Activated naive CD4-positive, alpha-beta T cell treated with anti-CD3 and anti-CD28 coated beads, Interleukin-2, amount 10 ng/mL, durations not matched to agents 7 days and 5 days (primary cell): ENCODE measurements at regions not wholly inside any gene's neighbourhood (a gene's known extent, or its start where the extent isn't known, plus 50 kb on each side); places are given as distances from the start of the nearest gene placed in this dataset.

Source experiments
- CTCF ChIA-PET: fragments of 350-600 bp; sonication (Branson Sonifier 250); formaldehyde crosslinking; loops from one replicate; lab custom pipeline; 2021; ENCODE audit warnings: antibody characterized with exemption; lab: Charles Lee
- DNase-seq: peaks from one replicate; pipeline ENCODE4 v3.0.0-alpha.2; 2020
- H3K27ac Mint-ChIP-seq: one replicate; pipeline ENCODE4 v1.8.0; 2021; ENCODE audit warnings: mild to moderate bottlenecking, moderate library complexity, mixed read lengths
- H3K27me3 Mint-ChIP-seq: one replicate; pipeline ENCODE4 v1.8.0; 2021; ENCODE audit warnings: mild to moderate bottlenecking, mixed read lengths
- H3K36me3 Mint-ChIP-seq: one replicate; pipeline ENCODE4 v1.8.0; 2021; ENCODE audit warnings: mixed read lengths
- H3K4me1 Mint-ChIP-seq: one replicate; pipeline ENCODE4 v1.8.0; 2021; ENCODE audit warnings: mixed read lengths
- H3K4me3 Mint-ChIP-seq: one replicate; pipeline ENCODE4 v1.8.0; 2021; ENCODE audit warnings: mild to moderate bottlenecking, moderate library complexity, mixed read lengths
- H3K9me3 Mint-ChIP-seq: one replicate; pipeline ENCODE4 v1.8.0; 2021; ENCODE audit warnings: mixed read lengths

GRCh38 chr17:71655542-71655941 is 465.3 kb upstream of the SOX9 start:
- no peak overlapping the region for H3K27ac Mint-ChIP-seq
- peaks cover 35% of the 10 kb centered on the region for H3K9me3 Mint-ChIP-seq
- no peaks in the 10 kb centered on the region for H3K27me3 Mint-ChIP-seq
- no peaks in the 10 kb centered on the region for H3K36me3 Mint-ChIP-seq
- no peaks in the 10 kb centered on the region for H3K4me1 Mint-ChIP-seq
- no peak for DNase-seq
- H3K4me3 Mint-ChIP-seq: no peak overlapping the region
- CTCF ChIA-PET: no interaction called here

DNA sequence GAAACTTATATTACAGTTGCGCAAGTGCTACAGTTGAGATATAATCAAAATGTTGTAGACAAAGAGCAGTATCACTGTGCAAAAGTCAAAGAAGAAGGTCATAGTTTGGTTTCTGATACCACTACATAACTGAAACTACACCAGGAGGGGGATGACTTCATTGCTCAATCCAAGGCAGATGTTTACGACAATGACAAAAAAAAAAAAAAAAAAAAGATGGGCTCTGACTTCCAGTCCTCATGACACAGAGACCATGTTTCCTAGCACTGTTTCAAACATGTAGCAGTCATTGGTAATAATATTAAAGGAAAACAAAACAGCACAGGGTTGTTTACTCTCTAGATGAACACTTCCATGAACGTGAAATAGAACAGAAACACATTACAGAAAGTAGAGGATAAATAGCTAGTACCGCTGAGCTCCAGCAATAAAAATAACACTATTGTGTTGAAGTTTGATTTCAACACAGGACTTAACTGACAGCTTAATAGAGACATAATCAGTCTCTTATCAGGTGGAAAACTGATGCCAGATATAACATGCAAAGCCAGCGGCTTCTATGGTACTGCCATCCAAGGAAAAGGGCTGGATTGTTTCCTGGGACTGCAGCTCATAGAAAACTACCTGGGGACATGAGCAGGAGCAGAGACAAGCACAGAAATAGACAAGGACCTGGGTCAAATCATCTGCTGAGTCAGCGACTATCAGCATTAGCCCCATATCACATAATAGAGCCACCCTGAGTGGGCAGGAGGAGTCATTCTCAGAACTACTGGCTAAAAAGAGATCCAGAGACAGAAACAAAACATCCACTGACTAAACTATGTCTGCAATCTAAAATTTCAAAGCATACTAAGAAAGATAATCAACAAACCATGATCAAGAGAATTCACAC is 463.6 kb upstream of the SOX9 start:
- H3K36me3 Mint-ChIP-seq: no peaks in the 10 kb centered on the region
- no peaks in the 10 kb centered on the region for H3K4me1 Mint-ChIP-seq
- H3K4me3 Mint-ChIP-seq: no peak overlapping the region
- H3K27me3 Mint-ChIP-seq: no peaks in the 10 kb centered on the region
- CTCF ChIA-PET: no interaction called here
- DNase-seq: no peak
- H3K27ac Mint-ChIP-seq: no peak overlapping the region
- peaks cover 27% of the 10 kb centered on the region for H3K9me3 Mint-ChIP-seq

DNA sequence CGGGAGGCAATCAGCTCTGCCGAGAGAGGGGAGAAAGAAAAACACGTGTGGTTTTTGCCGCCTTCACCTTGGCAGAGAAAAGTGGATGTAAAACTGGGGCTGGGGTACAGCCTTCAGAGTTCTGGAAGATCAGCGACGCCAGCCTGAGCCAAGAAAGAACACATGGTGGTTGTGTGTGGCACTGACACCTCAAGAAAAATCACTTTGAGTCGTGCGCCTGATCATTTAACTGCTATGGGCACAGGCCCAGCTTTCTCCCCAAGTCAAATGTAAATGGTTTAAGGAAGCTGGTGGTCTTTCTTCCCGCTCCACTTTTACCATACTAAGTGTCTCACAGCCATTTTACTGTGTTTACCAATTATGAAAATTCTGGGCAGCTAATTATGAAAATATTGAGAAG is 461.8 kb upstream of the SOX9 start:
- Mint-ChIP-seq H3K9me3 (peaks cover 25% of the 10 kb centered on the region), H3K4me3 (no peak overlapping the region), H3K27me3 (no peaks in the 10 kb centered on the region), H3K36me3 (no peaks in the 10 kb centered on the region), H3K27ac (no peak overlapping the region), H3K4me1 (no peaks in the 10 kb centered on the region)
- CTCF ChIA-PET: no interaction called here
- no peak for DNase-seq

DNA sequence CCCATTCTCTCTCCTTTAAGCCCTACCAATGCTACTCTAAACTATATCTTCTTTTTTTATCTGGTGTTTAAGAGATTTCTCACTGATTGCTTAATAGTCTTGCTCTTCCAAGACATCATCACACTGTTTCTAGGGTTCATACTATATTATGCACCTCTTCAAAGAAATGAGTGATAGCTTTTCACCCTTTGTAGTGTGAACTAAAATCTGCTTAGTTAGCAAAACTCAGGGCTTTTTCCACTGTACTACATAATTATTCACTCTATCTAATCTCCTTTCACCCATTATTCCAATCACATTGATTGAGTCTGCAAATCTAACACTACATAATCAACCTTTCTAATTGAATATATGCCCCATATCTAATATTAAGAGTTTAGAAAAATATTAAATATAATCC is 456.0 kb upstream of the SOX9 start:
- H3K27ac Mint-ChIP-seq: no peak overlapping the region
- H3K36me3 Mint-ChIP-seq: no peaks in the 10 kb centered on the region
- no peaks in the 10 kb centered on the region for H3K27me3 Mint-ChIP-seq
- H3K4me1 Mint-ChIP-seq: no peaks in the 10 kb centered on the region
- no peak for DNase-seq
- CTCF ChIA-PET: no interaction called here
- H3K4me3 Mint-ChIP-seq: no peak overlapping the region
- peaks cover 14% of the 10 kb centered on the region for H3K9me3 Mint-ChIP-seq

DNA sequence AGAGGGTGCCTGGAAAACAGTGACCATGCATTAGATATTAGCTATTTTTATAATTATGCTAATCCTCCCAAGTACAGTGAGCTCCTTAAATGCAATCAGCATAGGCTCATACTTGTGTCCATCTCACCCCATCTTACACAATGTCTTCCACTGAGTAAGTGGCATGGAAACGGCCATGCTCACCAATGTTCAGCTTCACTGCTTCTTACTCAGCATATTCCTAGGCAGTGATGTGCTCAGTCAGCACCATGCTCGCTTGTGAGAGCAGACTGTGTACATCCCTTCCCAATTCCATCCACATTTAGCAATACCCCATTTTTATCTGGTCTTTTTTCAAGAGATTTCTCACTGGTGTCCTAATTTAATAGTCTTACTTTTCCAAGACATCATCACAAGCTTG is 454.8 kb upstream of the SOX9 start:
- Mint-ChIP-seq H3K9me3 (peaks cover 14% of the 10 kb centered on the region), H3K4me3 (no peak overlapping the region), H3K27ac (no peak overlapping the region), H3K4me1 (no peaks in the 10 kb centered on the region), H3K36me3 (no peaks in the 10 kb centered on the region), H3K27me3 (no peaks in the 10 kb centered on the region)
- CTCF ChIA-PET: no interaction called here
- no peak for DNase-seq

GRCh38 chr17:71667661-71668060 is 453.2 kb upstream of the SOX9 start:
- Mint-ChIP-seq H3K36me3 (no peaks in the 10 kb centered on the region), H3K4me1 (no peaks in the 10 kb centered on the region), H3K4me3 (no peak overlapping the region), H3K9me3 (peaks cover 13% of the 10 kb centered on the region), H3K27me3 (no peaks in the 10 kb centered on the region), H3K27ac (no peak overlapping the region)
- CTCF ChIA-PET: no interaction called here
- DNase-seq: no peak

- no peaks in the 10 kb centered on the region for H3K36me3 Mint-ChIP-seq
Observed at GRCh38 chr17:71668807-71669206, 452.0 kb upstream of the SOX9 start.

DNA sequence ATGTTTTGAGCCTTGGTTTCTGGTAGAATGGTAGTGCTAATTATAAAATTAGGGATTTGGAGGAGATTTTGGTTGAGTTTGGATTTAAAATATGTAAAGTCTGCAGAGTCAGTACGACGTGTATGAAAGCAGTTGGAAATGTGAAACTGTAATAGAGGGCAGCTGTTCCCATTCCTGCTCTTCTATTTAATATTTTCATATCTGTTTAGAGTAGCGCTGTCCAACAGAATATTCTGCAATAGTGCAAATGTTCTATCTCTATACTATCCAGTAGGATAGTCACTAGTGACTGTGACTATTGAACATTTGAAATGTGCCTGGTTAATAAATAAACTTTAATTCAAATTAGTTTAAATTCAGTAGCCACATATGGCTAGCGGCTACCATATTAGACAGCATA is 443.4 kb upstream of the SOX9 start:
- Mint-ChIP-seq H3K27ac (no peak overlapping the region), H3K36me3 (no peaks in the 10 kb centered on the region), H3K9me3 (peaks cover 7% of the 10 kb centered on the region), H3K4me3 (no peak overlapping the region), H3K27me3 (no peaks in the 10 kb centered on the region), H3K4me1 (no peaks in the 10 kb centered on the region)
- no peak for DNase-seq
- CTCF ChIA-PET: no interaction called here

More at GRCh38 chr17:71668807-71669206, 452.0 kb upstream of the SOX9 start:
- no peak for DNase-seq
- H3K27me3 Mint-ChIP-seq: no peaks in the 10 kb centered on the region
- H3K27ac Mint-ChIP-seq: no peak overlapping the region
- no peak overlapping the region for H3K4me3 Mint-ChIP-seq
- CTCF ChIA-PET: no interaction called here
- peaks cover 8% of the 10 kb centered on the region for H3K9me3 Mint-ChIP-seq
- no peaks in the 10 kb centered on the region for H3K4me1 Mint-ChIP-seq

- DNase-seq: no peak
- peaks cover 9% of the 10 kb centered on the region for H3K9me3 Mint-ChIP-seq
- H3K36me3 Mint-ChIP-seq: no peaks in the 10 kb centered on the region
- H3K27me3 Mint-ChIP-seq: no peaks in the 10 kb centered on the region
- no peak overlapping the region for H3K4me3 Mint-ChIP-seq
- CTCF ChIA-PET: no interaction called here
- H3K27ac Mint-ChIP-seq: no peak overlapping the region
- H3K4me1 Mint-ChIP-seq: no peaks in the 10 kb centered on the region
Observed at GRCh38 chr17:71679832-71680231, 441.0 kb upstream of the SOX9 start.

GRCh38 chr17:71681427-71682173 is 439.2 kb upstream of the SOX9 start:
- Mint-ChIP-seq H3K36me3 (no peaks in the 10 kb centered on the region), H3K27me3 (no peaks in the 10 kb centered on the region), H3K9me3 (peaks cover 14% of the 10 kb centered on the region), H3K4me1 (no peaks in the 10 kb centered on the region), H3K27ac (no peak overlapping the region), H3K4me3 (no peak overlapping the region)
- CTCF ChIA-PET: no interaction called here
- no peak for DNase-seq

DNA sequence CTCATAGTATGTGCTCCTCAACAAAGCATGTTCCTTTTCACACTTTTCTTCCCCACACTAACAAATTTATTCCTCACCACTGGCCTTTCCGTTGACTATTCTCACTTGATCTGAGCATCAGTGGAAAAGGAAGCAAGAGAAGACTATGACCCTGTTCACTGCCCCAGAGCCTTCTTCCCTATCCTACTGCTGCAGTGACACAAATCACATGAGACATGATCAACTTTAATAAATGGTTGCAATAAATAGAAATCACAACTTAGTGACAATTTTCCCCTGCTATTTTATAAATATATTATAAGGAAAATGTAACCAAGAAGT is 438.7 kb upstream of the SOX9 start:
- no peaks in the 10 kb centered on the region for H3K27me3 Mint-ChIP-seq
- no peaks in the 10 kb centered on the region for H3K36me3 Mint-ChIP-seq
- no peak overlapping the region for H3K4me3 Mint-ChIP-seq
- H3K27ac Mint-ChIP-seq: no peak overlapping the region
- no peak for DNase-seq
- peaks cover 13% of the 10 kb centered on the region for H3K9me3 Mint-ChIP-seq
- no peaks in the 10 kb centered on the region for H3K4me1 Mint-ChIP-seq
- CTCF ChIA-PET: no interaction called here

DNA sequence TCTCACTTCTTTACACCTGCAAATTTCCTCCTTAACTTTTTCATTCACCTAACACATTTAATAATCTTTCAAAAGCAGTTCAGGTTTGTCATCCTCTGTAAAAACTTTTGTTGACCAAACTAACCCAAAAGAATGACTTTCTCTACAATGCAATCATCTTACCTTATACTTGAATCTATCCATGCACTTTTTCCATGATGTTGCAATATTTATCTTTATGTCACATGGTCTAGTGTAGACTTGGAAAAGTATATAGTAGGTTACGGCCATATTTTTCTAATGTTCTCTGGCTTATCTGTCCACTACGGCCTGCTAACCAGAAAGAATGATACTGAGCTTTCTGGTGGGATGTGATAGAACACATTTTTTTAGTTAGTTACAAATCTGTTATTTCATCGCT is 431.0 kb upstream of the SOX9 start:
- CTCF ChIA-PET: no interaction called here
- H3K4me1 Mint-ChIP-seq: no peaks in the 10 kb centered on the region

DNA sequence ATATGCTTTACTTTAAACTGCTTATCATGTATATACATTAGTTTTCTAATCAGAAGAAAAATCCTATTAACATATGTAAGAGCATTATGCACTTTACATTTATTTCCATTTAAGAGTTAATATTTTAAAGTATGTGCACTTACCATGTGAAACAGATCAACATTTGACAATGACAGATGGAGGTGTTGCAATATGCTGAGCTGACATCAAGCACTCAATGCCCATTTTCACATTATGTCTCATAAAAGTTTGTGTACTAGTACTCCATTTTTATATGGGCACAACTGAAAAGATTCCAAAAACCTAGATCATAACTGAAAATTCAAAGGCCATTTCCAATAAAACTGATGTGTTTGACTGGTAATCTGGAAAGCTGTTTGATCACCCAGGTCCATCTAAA is 420.9 kb upstream of the SOX9 start:
- Mint-ChIP-seq H3K4me3 (no peak overlapping the region), H3K4me1 (no peaks in the 10 kb centered on the region), H3K36me3 (no peaks in the 10 kb centered on the region)

More for the DNA sequence above, 431.0 kb upstream of the SOX9 start:
- Mint-ChIP-seq H3K27ac (no peak overlapping the region), H3K36me3 (no peaks in the 10 kb centered on the region), H3K4me3 (no peak overlapping the region), H3K27me3 (no peaks in the 10 kb centered on the region), H3K9me3 (peaks cover 10% of the 10 kb centered on the region)
- DNase-seq: no peak

DNA sequence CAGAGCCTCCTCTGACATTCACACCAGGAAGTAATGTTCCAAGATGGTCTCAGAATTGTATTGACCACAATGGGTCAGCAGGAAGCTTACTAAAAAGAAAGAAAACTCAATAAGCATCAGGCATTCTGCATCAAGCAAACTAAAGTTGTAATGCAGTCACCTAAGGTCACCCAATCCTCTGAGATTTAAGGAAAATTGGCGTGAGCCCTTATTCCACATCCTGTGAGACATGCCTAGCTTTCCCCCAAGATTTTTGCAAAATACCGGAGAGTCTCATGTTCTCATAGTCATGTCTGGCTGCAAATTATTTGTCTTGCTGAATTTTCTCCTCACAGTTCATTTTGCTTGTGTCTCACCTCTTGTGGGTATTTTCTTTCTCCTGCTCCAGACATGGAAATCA is 417.1 kb upstream of the SOX9 start:
- CTCF ChIA-PET: no interaction called here
- Mint-ChIP-seq H3K9me3 (peaks cover 6% of the 10 kb centered on the region), H3K27me3 (no peaks in the 10 kb centered on the region), H3K27ac (no peak overlapping the region), H3K36me3 (no peaks in the 10 kb centered on the region), H3K4me1 (no peaks in the 10 kb centered on the region), H3K4me3 (no peak overlapping the region)
- no peak for DNase-seq

More for the DNA sequence above, 420.9 kb upstream of the SOX9 start:
- DNase-seq: no peak
- CTCF ChIA-PET: no interaction called here
- peaks cover 4% of the 10 kb centered on the region for H3K9me3 Mint-ChIP-seq
- no peak overlapping the region for H3K27ac Mint-ChIP-seq
- H3K27me3 Mint-ChIP-seq: no peaks in the 10 kb centered on the region

DNA sequence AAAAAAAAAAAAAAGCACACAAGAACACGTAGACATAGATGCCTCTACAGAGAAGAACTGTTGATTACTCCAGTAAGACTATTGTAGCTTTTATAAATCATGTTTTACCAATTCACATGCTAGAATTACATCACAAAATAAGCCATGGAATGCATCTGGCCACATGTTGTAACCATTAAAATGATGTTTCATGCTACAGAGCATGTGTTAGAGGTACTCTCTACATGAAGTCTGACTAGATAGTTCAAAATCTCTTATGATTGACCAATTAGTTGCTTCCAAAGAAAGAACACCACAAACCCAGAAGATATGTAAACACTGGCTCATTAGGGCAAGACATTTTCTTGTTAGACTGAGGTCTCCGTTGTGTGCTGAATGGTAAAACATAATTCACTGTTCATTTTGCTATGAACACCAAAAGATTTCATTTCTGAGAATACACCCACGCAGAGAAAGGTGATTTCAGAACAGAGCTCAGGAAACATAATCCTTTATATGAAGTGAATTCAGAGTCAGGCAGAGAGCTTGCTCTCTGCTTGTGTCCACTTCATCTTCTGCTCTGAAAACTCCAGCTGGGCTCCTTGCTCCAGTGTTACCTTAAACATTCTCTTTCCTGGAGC is 411.4 kb upstream of the SOX9 start:
- DNase-seq: no peak
- Mint-ChIP-seq H3K9me3 (peaks cover 5% of the 10 kb centered on the region), H3K36me3 (no peaks in the 10 kb centered on the region), H3K27ac (no peak overlapping the region), H3K4me3 (no peak overlapping the region), H3K27me3 (no peaks in the 10 kb centered on the region), H3K4me1 (no peaks in the 10 kb centered on the region)
- CTCF ChIA-PET: no interaction called here
